ENCODE measurements at regions not wholly inside any gene's neighbourhood (a gene's known extent, or its start where the extent isn't known, plus 50 kb on each side); places are given as distances from the start of the nearest gene placed in this dataset.
"Not testable (repeated sequence)": the region's sequence is repeated elsewhere in the genome, so short reads cannot be mapped to it uniquely, and the experiment has no call there.

DNA sequence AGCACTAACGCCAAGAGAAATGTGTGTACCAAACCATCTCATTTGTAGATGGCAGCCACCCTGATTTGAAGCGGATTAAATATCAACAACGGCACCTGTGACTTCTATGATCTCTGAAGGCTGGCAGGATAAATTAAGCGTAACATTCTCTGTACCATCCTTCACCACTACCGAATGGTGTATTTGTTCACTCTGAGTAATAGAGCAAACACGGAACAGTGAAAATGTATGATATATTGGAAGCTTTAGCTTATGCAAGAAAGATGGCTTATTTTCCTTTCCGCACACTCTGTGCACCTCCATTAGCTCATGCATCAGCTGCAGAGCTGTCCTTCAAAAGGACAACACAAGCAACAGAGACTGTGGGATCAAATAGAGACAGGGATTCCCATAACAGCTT lies 431.1 kb downstream of the PRELID2 start:
- Histone ChIP-seq H3K4me3 (ENCODE audit: control insufficient read depth in 2 of 3, extremely low read depth in 1 of 3, insufficient read depth in 2 of 3, low read depth in 1 of 3, low read length in 3 of 3) (no peak overlapping the region), H4K20me1 (ENCODE audit: control insufficient read depth, extremely low read depth, insufficient read depth, low read length) (no peaks in the 10 kb centered on the region), H3K9me3 (ENCODE audit: control insufficient read depth, low read depth, low read length) (no peaks in the 10 kb centered on the region), H3K27me3 (ENCODE audit: control insufficient read depth, extremely low read depth, insufficient read depth, low read length) (no peaks in the 10 kb centered on the region), H3K27ac (ENCODE audit: control insufficient read depth, insufficient read depth, low read length) (no peak overlapping the region), H3K4me1 (ENCODE audit: control insufficient read depth, extremely low read depth, insufficient read depth, low read length) (peaks cover 2% of the 10 kb centered on the region), H3K9ac (ENCODE audit: control insufficient read depth, extremely low read depth, insufficient read depth, low read length) (no peak overlapping the region), H3K79me2 (ENCODE audit: control insufficient read depth, insufficient read depth, low read length) (no peaks in the 10 kb centered on the region), H3K9me1 (ENCODE audit: control insufficient read depth, extremely low read depth, insufficient read depth, low read length) (no peaks in the 10 kb centered on the region), H3K36me3 (ENCODE audit: control insufficient read depth in 2 of 2, extremely low read depth in 1 of 2, insufficient read depth in 2 of 2, low read length in 2 of 2) (no peaks in the 10 kb centered on the region), H3K4me2 (ENCODE audit: control insufficient read depth, extremely low read depth, insufficient read depth, low read depth, low read length) (no peak overlapping the region), H2AFZ (ENCODE audit: control insufficient read depth, low read length) (no peak overlapping the region)
- TF ChIP-seq, protein P1, sequence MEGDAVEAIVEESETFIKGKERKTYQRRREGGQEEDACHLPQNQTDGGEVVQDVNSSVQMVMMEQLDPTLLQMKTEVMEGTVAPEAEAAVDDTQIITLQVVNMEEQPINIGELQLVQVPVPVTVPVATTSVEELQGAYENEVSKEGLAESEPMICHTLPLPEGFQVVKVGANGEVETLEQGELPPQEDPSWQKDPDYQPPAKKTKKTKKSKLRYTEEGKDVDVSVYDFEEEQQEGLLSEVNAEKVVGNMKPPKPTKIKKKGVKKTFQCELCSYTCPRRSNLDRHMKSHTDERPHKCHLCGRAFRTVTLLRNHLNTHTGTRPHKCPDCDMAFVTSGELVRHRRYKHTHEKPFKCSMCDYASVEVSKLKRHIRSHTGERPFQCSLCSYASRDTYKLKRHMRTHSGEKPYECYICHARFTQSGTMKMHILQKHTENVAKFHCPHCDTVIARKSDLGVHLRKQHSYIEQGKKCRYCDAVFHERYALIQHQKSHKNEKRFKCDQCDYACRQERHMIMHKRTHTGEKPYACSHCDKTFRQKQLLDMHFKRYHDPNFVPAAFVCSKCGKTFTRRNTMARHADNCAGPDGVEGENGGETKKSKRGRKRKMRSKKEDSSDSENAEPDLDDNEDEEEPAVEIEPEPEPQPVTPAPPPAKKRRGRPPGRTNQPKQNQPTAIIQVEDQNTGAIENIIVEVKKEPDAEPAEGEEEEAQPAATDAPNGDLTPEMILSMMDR (optimal IDR thresholded peaks at IDR 0.05 in 1 of 3, IDR thresholded peaks at IDR 0.05 in 1 of 3, conservative IDR thresholded peaks at IDR 0.05 in 1 of 3; ENCODE audit: extremely low read depth in 1 of 3, insufficient read depth in 2 of 3, low read length in 3 of 3): no peak
- no peak for TF ChIP-seq EZH2 (IDR thresholded peaks at IDR 0.05; ENCODE audit: low read length)
- FAIRE-seq: no peak
- dilution Hi-C loops (cut with MboI; ENCODE audit: extremely low pct_ligation_motif_present, low sequenced_read_pairs): no loop called here
- DNase-seq (ENCODE audit: low read depth, low spot score): no peak

- H4K20me1 ChIP-seq (ENCODE audit: control insufficient read depth, extremely low read depth, insufficient read depth, low read length): no peaks in the 10 kb centered on the region
- no peak overlapping the region for H3K4me3 ChIP-seq (ENCODE audit: control insufficient read depth in 2 of 3, extremely low read depth in 1 of 3, insufficient read depth in 2 of 3, low read depth in 1 of 3, low read length in 3 of 3)
- H3K4me2 ChIP-seq (ENCODE audit: control insufficient read depth, extremely low read depth, insufficient read depth, low read depth, low read length): no peak overlapping the region
- H3K9ac ChIP-seq (ENCODE audit: control insufficient read depth, extremely low read depth, insufficient read depth, low read length): no peak overlapping the region
- no peak overlapping the region for H3K27ac ChIP-seq (ENCODE audit: control insufficient read depth, insufficient read depth, low read length)
- DNase-seq (ENCODE audit: low read depth, low spot score) (no peak), FAIRE-seq (no peak)
- H3K36me3 ChIP-seq (ENCODE audit: control insufficient read depth in 2 of 2, extremely low read depth in 1 of 2, insufficient read depth in 2 of 2, low read length in 2 of 2): no peaks in the 10 kb centered on the region
- H3K27me3 ChIP-seq (ENCODE audit: control insufficient read depth, extremely low read depth, insufficient read depth, low read length): no peaks in the 10 kb centered on the region
- H3K4me1 ChIP-seq (ENCODE audit: control insufficient read depth, extremely low read depth, insufficient read depth, low read length): no peaks in the 10 kb centered on the region
- H3K79me2 ChIP-seq (ENCODE audit: control insufficient read depth, insufficient read depth, low read length): no peaks in the 10 kb centered on the region
- H3K9me1 ChIP-seq (ENCODE audit: control insufficient read depth, extremely low read depth, insufficient read depth, low read length): no peaks in the 10 kb centered on the region
- no peaks in the 10 kb centered on the region for H3K9me3 ChIP-seq (ENCODE audit: control insufficient read depth, low read depth, low read length)
- dilution Hi-C loops (cut with MboI; ENCODE audit: extremely low pct_ligation_motif_present, low sequenced_read_pairs): no loop called here
- TF ChIP-seq, protein P1 (optimal IDR thresholded peaks at IDR 0.05 in 1 of 3, IDR thresholded peaks at IDR 0.05 in 1 of 3, conservative IDR thresholded peaks at IDR 0.05 in 1 of 3; ENCODE audit: extremely low read depth in 1 of 3, insufficient read depth in 2 of 3, low read length in 3 of 3): no peak
- no peak for TF ChIP-seq EZH2 (IDR thresholded peaks at IDR 0.05; ENCODE audit: low read length)
- no peak overlapping the region for H2AFZ ChIP-seq (ENCODE audit: control insufficient read depth, low read length)
These were observed 438.3 kb downstream of the PRELID2 start for GRCh38 chr5:145396888-145397287.

GRCh38 chr5:145395151-145395550 lies 440.0 kb downstream of the PRELID2 start:
- H3K4me2 ChIP-seq (ENCODE audit: control insufficient read depth, extremely low read depth, insufficient read depth, low read depth, low read length); dilution Hi-C loops (cut with MboI; ENCODE audit: extremely low pct_ligation_motif_present, low sequenced_read_pairs); H3K9me3 ChIP-seq (ENCODE audit: control insufficient read depth, low read depth, low read length); H3K9ac ChIP-seq (ENCODE audit: control insufficient read depth, extremely low read depth, insufficient read depth, low read length); DNase-seq (ENCODE audit: low read depth, low spot score); H3K79me2 ChIP-seq (ENCODE audit: control insufficient read depth, insufficient read depth, low read length); H3K4me3 ChIP-seq (ENCODE audit: control insufficient read depth in 2 of 3, extremely low read depth in 1 of 3, insufficient read depth in 2 of 3, low read depth in 1 of 3, low read length in 3 of 3); H3K36me3 ChIP-seq (ENCODE audit: control insufficient read depth in 2 of 2, extremely low read depth in 1 of 2, insufficient read depth in 2 of 2, low read length in 2 of 2); H3K27ac ChIP-seq (ENCODE audit: control insufficient read depth, insufficient read depth, low read length); FAIRE-seq; H3K4me1 ChIP-seq (ENCODE audit: control insufficient read depth, extremely low read depth, insufficient read depth, low read length); H3K27me3 ChIP-seq (ENCODE audit: control insufficient read depth, extremely low read depth, insufficient read depth, low read length); H3K9me1 ChIP-seq (ENCODE audit: control insufficient read depth, extremely low read depth, insufficient read depth, low read length); H4K20me1 ChIP-seq (ENCODE audit: control insufficient read depth, extremely low read depth, insufficient read depth, low read length); H2AFZ ChIP-seq (ENCODE audit: control insufficient read depth, low read length): not testable (repeated sequence)

Measured in keratinocyte (primary cell).